ENCODE measurements at regions not wholly inside any gene's neighbourhood (a gene's known extent, or its start where the extent isn't known, plus 50 kb on each side); places are given as distances from the start of the nearest gene placed in this dataset.

- no peak for DNase-seq (ENCODE audit: low read depth in 1 of 2, low spot score in 1 of 2)
Observed at GRCh38 chr20:60269573-60270162, 311.4 kb downstream of the CDH26 start.

DNA sequence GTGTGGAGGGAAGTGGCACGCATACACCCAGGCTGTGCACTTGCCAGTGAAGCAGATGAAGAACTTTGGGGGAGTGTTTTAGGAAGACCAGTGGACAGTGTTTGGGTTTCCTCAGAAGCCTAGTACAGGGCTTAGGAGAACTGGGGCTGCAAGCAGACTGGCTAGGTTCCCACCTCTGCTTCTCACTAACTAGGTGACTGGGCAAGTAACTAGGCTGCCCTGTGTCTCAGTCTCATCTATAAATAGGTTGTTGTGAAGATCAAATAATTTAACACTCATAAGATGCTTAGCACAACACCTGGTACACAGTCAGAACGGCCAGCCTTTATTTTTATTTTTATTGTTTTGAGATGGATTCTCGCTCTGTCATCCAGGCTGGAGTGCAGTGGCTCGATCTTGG is 312.1 kb downstream of the CDH26 start:
- no peak for DNase-seq (ENCODE audit: low read depth in 1 of 2, low spot score in 1 of 2)

DNA sequence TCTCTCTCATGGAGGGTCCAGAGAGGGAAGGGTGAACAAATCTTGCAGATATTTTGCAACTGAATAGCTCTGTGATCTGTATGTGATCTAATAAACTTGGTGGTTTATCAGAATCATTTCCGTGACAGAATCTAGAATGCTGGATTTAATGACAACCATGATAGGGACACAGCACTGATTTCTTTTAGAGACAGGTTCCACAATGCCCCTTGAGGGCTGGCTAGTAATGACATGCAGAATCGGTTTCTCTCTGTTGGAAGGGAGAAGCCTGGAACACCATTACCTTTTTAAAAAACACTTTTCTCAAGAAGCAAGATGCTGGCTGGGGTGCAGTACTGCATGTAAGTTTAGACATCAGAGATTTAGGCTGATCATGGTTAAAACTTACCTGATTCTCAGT is 313.4 kb downstream of the CDH26 start:
- DNase-seq (ENCODE audit: low read depth in 1 of 2, low spot score in 1 of 2): no peak

GRCh38 chr20:60272790-60273189 is 314.6 kb downstream of the CDH26 start:
- DNase-seq (ENCODE audit: low read depth in 1 of 2, low spot score in 1 of 2): no peak

DNA sequence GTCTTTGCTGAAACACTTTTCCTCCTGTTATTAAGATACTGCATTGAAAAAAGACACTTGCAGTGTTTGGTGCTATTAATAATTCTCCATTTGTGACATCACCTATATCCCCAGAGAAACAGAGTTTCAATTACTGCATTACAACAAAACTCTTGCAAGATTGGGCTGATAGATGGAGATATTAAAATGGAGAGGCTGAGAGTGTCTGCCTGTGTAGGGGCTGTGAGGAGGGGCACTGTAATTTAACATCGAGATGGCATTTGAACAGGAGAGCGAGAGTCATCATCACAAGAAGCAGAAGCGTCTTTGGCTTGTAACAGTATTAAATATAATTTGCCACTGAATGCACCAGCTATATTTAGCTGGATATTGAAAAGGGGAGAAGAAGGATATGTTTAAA is 316.5 kb downstream of the CDH26 start:
- no peak for DNase-seq (ENCODE audit: low read depth in 1 of 2, low spot score in 1 of 2)

GRCh38 chr20:60281295-60281694 is 323.1 kb downstream of the CDH26 start:
- DNase-seq (ENCODE audit: low read depth in 1 of 2, low spot score in 1 of 2): no peak

GRCh38 chr20:60283281-60283680 is 325.1 kb downstream of the CDH26 start:
- no peak for DNase-seq (ENCODE audit: low read depth in 1 of 2, low spot score in 1 of 2)

GRCh38 chr20:60286764-60287163 is 328.5 kb downstream of the CDH26 start:
- DNase-seq (ENCODE audit: low read depth in 1 of 2, low spot score in 1 of 2): no peak

GRCh38 chr20:60288945-60289344 is 330.7 kb downstream of the CDH26 start:
- no peak for DNase-seq (ENCODE audit: low read depth in 1 of 2, low spot score in 1 of 2)

- no peak for DNase-seq (ENCODE audit: low read depth in 1 of 2, low spot score in 1 of 2)
Observed at GRCh38 chr20:60292001-60292520, 333.8 kb downstream of the CDH26 start.

GRCh38 chr20:60294632-60295031 is 336.4 kb downstream of the CDH26 start:
- DNase-seq (ENCODE audit: low read depth in 1 of 2, low spot score in 1 of 2): no peak

DNA sequence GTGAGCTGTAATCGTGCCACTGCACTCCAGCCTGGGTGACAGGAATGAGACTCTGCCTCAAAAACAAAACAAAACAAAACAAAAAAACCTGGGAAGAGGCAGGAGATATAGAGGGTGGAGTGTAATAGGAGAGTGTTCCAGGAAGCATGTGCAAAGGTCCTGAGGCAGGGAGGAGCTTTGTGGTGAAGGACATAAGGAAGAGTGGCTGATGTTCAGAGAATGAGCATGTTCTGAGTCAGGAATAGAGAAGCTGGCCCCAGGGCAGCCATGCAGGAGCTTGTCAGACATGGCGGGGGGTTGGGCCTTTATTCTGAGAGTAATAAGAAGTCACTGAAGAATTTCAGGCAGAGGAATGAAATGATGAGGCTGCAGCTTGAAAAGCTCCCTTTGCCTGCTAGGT is 337.0 kb downstream of the CDH26 start:
- DNase-seq (ENCODE audit: low read depth in 1 of 2, low spot score in 1 of 2): no peak

GRCh38 chr20:60297649-60298048 is 339.4 kb downstream of the CDH26 start:
- no peak for DNase-seq (ENCODE audit: low read depth in 1 of 2, low spot score in 1 of 2)

DNA sequence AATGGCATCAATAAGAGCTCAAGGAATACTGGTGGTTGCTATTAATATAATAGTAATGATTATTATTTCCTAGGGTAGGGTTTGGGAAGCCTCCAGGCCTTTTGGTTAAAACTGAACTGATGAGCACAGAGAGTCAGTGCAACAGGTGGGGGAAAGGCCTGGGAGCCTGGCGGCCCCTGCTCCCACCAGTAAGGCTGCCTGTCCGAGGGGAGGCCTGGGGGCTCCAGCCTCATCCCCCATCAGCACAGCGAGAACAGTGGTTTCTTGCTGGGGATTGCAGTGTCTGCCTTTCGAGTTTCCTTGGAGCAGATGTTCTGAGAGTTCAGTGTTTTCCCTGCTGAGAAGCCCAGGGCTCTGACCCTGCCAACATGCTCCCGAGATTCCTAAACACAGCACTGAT is 340.4 kb downstream of the CDH26 start:
- no peak for DNase-seq (ENCODE audit: low read depth in 1 of 2, low spot score in 1 of 2)

DNA sequence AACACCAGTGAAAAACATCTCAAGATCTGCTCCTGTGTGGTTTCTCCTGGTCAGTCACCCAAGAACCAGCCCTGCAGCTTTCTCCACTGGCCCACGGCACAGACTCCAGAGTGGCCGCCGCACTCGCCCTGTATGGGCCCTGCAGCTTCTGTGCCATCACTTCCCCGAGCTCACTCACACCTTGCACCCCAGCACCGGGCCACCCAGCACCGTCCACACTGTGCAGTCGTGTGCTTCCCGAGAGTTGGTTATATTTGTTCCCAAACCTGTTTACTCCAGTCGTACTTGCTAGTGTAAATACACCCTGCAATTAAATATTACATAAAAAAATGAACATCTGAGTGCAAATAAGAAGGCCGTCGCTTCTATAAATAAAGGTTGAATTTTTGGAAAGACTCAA is 341.7 kb downstream of the CDH26 start:
- DNase-seq (ENCODE audit: low read depth in 1 of 2, low spot score in 1 of 2): no peak

GRCh38 chr20:60300374-60300773 is 342.2 kb downstream of the CDH26 start:
- no peak for DNase-seq (ENCODE audit: low read depth in 1 of 2, low spot score in 1 of 2)

DNA sequence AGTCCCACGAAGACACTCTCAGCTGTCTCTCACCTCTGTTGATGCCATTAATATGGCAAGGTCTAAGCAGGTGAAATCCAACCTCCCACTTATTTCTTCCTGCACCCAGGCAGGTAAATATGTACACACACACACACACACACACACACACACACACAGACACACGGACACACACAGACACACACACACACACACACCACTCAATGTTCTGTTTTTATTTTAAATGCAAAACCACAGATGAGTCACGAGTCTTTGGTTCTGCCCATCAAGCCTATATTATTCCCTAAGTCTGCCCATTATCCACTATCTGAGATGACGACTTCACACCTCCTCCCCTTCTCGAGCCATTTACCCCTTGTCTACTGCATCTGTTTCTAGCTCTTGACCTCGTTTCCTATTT is 344.7 kb downstream of the CDH26 start:
- no peak for DNase-seq (ENCODE audit: low read depth in 1 of 2, low spot score in 1 of 2)

- DNase-seq (ENCODE audit: low read depth in 1 of 2, low spot score in 1 of 2): no peak
Observed at GRCh38 chr20:60304026-60304590, 345.9 kb downstream of the CDH26 start.

- no peak for DNase-seq (ENCODE audit: low read depth in 1 of 2, low spot score in 1 of 2)
Observed at GRCh38 chr20:60304931-60305330, 346.7 kb downstream of the CDH26 start.

GRCh38 chr20:60306105-60306504 is 347.9 kb downstream of the CDH26 start:
- no peak for DNase-seq (ENCODE audit: low read depth in 1 of 2, low spot score in 1 of 2)

- DNase-seq (ENCODE audit: low read depth in 1 of 2, low spot score in 1 of 2): no peak
Observed at GRCh38 chr20:60306551-60306950, 348.3 kb downstream of the CDH26 start.

- DNase-seq (ENCODE audit: low read depth in 1 of 2, low spot score in 1 of 2): no peak
Observed at GRCh38 chr20:60310560-60311349, 352.5 kb downstream of the CDH26 start.

All from activated CD4-positive, alpha-beta T cell treated with anti-CD3 and anti-CD28 coated beads, Interleukin-2, amount 50 U/mL, for 24 hours (primary cell).